Erythroblast (primary cell): ENCODE measurements at regions not wholly inside any gene's neighbourhood (a gene's known extent, or its start where the extent isn't known, plus 50 kb on each side); places are given as distances from the start of the nearest gene placed in this dataset.

Source experiments
- DNase-seq, 2 experiments: peaks; one replicate each; lab custom pipeline; 2025; lab: John Stamatoyannopoulos, UW
- GATA1 ChIP-seq: IDR thresholded peaks from 2 replicates; pipeline ENCODE4 v1.6.1; 2011; ENCODE audit warnings: low read depth, mild to moderate bottlenecking, control low read depth, low read length, moderate library complexity
- POLR2A ChIP-seq: IDR thresholded peaks from 2 replicates; pipeline ENCODE4 v1.6.1; 2011; ENCODE audit warnings: mild to moderate bottlenecking, low read length

DNA sequence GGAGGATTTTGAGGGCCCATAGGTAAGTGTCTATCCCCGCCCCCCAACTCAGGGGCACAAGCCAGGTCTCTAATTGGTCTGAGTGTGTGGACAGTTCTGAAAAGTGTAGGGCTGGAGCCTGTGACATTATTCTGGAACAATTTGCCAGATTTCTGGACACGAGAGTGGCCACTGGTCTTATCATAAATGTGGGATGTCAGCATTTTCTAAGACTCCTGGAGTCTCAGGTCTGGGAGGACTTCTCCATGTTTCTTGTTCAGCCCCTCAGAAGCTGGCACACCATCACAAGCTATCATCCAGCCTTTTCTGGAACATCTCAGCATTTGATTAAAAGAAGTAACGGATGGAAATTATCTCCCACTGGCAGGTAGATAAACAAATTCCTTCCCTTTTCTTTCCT, 141.4 kb downstream of the SEC61B start:
- DNase-seq, result no peak
- TF ChIP-seq POLR2A (no peak), GATA1 (no peak)

DNA sequence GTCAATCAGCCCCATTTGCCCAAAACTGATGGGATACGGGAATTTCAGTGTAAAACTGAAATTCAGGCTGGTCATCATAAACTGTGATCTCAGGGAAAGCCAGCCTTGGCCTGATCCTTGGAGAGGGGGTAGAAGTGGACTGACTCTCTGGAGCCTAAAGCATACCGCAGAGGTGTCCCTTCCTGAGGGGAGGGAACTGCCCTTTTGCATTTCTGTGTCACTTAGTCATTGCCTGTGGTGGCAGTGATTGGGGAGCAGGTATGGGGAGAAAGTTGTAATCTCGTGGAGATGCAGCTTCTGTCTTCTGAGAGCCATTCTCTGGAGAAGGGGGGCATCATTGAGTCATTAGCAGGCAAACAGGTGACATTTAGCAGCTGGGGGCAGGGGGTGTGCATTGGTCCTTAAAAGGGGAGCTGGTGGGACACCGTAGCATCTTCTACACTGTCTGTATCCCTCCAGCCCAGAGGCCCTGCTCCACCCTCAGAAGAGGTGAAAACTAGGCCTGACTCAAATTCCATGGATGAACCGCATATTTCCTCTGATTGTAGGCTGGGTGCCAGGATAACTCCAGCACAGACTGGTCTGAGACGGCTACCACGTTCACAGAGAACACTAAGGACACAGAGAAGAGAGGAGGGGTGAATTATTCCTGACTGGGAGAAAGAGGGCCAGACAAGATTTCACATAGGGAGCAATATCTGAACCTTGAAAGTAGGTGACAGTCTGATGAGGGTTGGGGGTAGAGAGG, 143.3 kb downstream of the SEC61B start:
- no peak for DNase-seq
- TF ChIP-seq GATA1 (no peak), POLR2A (no peak)

DNA sequence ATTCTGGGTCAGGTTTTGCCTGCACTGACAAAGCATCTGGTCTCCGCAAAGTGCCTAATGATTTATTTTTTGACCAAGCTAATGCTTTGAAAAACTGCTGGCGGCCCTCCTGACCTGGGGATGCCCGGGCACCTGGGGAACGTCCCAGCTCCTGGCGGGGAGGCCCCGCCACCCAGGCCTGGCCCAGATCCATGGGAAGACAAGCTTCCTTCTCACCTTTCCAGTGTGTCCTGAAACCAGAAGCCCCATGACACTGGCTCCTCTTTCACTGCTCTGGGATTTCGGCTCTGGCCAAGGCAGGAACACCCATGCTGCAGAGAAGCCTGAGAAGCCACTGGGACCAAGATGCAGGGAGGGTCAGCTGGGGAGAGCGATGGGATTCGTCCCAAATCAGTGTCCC, 144.1 kb downstream of the SEC61B start:
- TF ChIP-seq POLR2A (no peak), GATA1 (no peak)
- no peak for DNase-seq

DNA sequence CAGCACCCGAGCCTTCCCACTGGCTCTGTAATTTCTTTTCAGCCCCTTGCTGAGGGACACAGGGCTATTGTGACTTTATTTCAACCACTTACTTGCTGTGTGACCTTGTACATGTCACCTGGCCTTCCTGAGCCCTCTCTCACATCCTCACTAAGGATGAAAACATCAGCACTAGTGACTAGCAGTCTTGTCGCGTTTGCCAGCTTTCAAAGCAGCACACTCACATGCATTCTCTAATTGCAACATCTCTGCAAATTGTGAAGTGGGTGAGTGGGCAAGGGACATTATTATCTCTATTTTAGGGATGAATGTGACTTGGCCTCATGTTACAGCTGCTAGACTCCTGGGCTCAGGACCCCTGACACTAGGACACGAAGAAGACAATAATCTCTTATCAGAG, 144.5 kb downstream of the SEC61B start:
- no peak for DNase-seq
- TF ChIP-seq GATA1 (no peak), POLR2A (no peak)

DNA sequence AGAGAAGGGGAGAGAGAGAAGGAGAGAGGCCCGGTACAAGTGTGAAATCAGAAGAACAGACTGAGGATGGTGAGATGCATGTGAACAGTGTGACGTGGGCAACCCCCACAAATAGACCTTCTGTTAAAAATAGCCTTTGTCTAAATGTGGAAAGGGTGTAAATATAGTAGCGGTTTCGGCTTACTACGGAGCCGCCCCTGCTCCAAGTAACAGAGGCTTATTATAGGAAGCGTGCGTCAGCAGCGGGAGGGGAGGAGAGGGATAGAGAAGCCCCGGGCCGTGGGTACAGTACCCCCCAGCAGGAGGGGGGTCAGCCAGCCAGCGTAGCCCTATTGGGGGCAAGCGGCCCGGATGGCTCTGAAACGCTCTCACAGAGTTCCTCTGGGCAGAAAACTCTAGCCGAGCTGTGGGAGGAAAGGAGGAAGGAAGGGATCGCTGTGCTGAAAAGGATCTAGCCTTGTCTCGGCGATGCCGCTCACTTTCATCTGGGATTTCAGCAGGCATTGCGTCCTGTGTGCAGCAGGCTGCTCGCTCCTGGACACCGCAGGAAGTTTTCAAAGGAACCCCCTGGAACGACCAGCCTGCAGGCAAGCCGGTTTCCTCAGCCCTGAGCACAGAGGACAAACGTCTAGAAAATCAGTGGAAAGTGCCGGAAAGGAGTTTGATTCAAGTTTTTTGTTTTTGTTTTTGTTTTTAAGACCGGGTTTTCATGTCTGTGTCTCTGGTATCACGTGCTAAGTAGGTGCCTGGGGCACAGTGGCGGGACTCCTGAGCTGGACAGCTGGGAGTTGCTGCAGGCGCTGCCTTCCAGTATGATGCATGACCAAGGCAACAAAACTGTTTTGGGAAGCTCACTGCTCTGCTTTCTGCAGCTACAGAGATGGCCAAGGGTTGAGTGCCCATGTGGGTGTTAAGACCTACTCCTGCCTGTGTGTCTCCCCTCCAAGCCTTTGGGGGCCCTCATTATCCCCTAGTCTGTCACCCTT, 146.6 kb downstream of the SEC61B start:
- TF ChIP-seq GATA1, result no peak
- no peak for TF ChIP-seq POLR2A
- no peak for DNase-seq

DNA sequence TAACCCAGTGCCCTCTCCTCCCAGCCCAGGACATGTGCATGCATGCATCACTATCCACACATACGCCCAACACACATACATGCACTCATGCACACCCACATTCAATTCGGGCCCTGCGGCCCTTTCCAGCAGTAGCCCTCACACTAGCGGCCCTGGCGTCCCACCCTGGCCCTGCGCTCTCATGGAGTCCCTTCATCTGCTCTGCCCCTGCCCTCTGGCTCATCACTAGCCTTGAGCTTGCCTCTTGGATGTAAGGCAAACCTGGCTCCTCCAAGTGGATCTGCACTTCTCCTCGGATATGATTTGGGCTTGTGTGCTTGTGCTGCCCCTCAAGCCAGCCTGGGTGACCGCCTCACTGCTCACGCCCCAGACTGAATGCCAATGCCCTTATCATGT, 147.2 kb downstream of the SEC61B start:
- TF ChIP-seq POLR2A (no peak), GATA1 (no peak)
- DNase-seq, result no peak

DNA sequence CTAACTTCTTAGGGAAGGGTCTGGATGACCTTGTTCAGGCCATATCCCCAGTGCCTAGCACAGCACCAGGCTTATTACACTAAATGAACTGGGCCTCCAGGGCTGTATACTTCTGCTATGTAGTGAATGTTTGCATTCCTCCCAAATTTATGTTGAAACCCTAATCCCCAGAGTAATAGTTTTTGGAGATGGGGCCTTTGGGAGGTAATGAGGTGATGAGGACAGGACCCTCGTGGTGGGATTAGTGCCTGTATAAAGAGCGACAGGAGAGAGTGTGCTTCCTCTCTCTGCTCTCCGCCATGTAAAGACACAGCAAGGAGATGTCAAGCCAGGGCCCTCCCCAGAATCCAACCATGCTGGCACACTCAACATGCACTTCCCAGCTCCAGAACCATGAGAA, 148.3 kb downstream of the SEC61B start:
- TF ChIP-seq POLR2A (no peak), GATA1 (no peak)
- no peak for DNase-seq

DNA sequence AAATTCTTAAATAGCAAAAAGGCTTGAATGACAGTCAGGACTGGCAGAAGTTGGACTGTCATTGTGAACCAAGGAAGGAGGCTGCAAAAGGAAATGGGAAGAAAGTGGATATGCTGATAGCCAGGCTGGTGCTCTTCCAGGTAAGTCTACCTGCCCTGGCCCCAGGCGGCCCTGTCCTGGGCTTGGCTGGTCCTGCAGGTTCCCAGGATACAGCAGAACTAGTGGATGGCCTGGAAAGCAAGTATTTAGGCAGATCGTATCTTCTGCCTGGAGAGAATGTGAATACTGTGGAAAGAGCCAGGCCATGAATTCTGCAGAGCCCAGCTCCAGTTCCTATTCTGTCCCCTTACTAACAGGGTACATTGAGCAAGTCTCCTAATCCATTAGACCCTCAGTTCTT, 149.3 kb downstream of the SEC61B start:
- no peak for DNase-seq
- TF ChIP-seq POLR2A, result no peak
- TF ChIP-seq GATA1, result no peak

DNA sequence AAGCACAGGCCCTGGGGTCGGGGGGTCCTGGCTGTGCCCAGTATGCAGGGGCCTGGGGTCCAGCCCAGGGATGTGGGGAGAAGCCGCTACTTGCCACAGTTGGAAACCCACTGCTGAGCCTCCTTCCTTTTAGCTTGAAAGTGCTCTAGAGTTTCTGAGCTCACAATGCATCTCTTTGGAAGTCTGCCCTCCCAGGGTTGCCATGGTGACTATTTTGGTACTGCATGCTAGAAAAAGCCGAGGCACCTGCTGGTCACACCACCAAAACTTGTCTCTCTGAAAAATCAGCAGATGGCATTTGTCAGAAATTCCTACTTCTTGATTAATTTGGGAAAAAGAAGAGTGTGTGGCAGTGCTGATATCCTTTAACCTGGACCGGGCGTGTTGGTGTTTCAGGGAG, 151.8 kb downstream of the SEC61B start:
- TF ChIP-seq GATA1, result no peak
- no peak for TF ChIP-seq POLR2A
- DNase-seq, result no peak

DNA sequence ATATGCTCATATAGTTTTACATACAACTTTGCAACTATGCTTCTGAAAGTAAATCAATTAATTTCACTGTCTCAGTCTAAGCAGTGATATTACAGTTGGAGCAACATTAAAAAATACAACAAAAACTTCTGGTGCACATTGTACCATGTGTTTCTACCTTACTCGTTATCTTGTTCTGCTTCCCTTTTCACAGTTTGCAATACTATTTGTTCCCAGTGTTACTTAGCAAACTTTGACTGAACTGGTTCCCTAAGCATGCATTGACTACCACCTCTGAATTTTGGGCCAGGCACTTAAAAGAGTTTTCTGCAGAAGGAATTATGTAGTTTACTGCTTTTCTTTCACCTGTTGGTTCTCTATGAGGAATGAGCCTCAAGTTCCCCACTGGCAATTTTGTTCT, 152.7 kb downstream of the SEC61B start:
- no peak for DNase-seq
- no peak for TF ChIP-seq GATA1
- no peak for TF ChIP-seq POLR2A

DNA sequence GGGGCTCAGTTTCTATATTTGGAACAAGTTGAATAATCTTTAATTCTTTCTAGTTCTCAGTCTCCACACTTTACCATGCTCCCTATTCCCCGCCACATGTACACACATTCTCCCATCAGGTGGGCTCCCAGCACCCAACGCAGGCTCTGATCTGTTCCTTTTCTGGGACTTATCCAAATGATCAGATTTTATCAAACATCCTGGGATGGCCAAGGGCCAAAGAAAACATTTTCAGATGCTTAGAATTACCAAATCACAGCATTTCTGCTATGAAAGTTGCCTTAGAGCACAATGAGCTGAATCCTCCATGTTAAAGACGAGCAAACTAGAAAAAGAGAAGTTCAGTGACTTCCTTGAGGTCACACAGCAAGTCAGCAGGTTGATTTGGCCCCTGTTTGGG, 153.4 kb downstream of the SEC61B start:
- no peak for DNase-seq
- no peak for TF ChIP-seq POLR2A

DNA sequence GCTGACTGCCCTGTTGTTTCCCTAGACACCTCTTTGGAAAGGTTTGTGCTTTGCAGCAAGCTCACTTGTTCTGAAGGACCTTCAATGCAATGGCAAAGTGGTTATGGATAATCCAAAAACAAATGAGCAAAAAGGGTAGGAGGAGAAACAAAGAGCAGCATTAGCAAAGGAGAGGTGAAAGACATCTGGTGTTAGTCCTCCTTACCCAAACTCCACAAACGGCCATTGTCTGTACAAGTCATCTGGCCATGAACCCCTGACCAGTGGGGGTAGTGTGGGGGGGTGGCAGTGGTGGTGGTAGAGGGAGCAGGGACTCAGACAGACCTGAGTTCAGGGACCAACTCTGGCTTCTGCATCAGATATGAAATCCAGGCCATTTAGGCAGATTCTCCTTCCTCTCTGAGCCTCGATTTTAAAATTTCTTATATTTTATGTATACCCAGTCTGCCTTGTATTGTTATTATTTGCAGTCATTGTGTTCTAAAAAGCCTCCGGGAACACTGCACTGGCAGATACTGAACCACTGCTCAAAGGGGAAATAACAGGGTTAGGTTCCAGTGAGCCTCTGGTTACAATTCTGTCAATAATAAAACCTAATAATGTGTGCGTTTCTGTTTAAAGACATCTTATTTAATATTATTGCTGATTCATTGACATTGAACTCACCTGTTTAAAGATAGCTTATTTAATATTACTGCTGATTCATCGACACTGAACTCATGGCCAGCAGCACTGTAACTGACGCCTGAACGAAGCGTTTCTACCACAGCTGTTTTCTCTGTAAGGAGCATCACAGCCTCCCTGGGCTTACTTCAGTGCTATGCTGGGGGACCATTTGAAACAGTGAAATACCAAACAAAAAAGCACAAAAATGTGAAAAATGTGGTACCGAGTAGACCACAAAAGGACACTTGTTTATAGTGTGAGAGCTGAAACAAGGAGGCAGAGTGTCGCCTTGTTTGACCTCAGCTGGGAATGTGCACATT, 156.0 kb downstream of the SEC61B start:
- no peak for DNase-seq
- TF ChIP-seq GATA1 (no peak), POLR2A (no peak)

DNA sequence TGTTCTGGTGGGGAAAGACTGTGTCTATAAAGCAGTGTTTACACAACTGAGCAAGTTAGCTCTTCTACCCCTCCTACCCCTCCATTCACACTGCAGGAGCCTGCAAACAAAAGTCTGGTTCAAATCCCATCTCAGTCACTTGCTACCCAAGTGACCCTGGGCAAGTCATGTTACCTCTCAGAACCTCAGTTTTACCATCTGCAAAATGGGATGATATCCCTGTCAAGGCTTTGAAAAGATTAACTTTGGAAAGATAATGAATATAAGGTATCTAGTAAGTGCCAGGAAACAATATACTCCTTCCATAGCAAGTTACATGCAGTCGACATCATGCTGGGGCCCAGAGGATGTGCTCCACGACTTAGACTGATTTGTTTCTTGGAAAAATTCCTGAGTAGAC, 161.5 kb downstream of the SEC61B start:
- DNase-seq, result no peak
- no peak for TF ChIP-seq GATA1
- no peak for TF ChIP-seq POLR2A
